Sigmoid colon (tissue), 4 donors: ENCODE measurements at regions not wholly inside any gene's neighbourhood (a gene's known extent, or its start where the extent isn't known, plus 50 kb on each side); places are given as distances from the start of the nearest gene placed in this dataset.

Source experiments
- CTCF ChIP-seq, 4 experiments: fragments of 450-650 bp in 3 of 4; fragments of 200-600 bp in 1 of 4; IDR thresholded peaks; one replicate each; pipeline ENCODE4 v1.5.1; 2016 to 2019; ENCODE audit warnings: antibody characterized with exemption in 4 of 4, mild to moderate bottlenecking in 3 of 4, moderate library complexity in 2 of 4
- EP300 ChIP-seq, 4 donors: sonication (generic); formaldehyde crosslinking; IDR thresholded peaks; one replicate each; pipeline ENCODE4 v1.6.1; 2017; ENCODE audit warnings: antibody characterized with exemption in 4 of 4
- POLR2A ChIP-seq, 2 donors: fragments of 450-650 bp; IDR thresholded peaks; one replicate each; pipeline ENCODE4 v1.6.1; 2016; ENCODE audit warnings: antibody characterized with exemption in 2 of 2, mild to moderate bottlenecking in 2 of 2, moderate library complexity in 2 of 2
- POLR2AphosphoS5 ChIP-seq, 4 donors: sonication (generic); formaldehyde crosslinking; IDR thresholded peaks; one replicate each; pipeline ENCODE4 v1.6.1; 2017; ENCODE audit warnings: antibody characterized with exemption in 4 of 4

GRCh38 chr9:106648799-106649198 is 214.2 kb upstream of the ZNF462 start:
- TF ChIP-seq POLR2AphosphoS5 (IDR thresholded peaks at IDR 0.05): no peak
- TF ChIP-seq EP300 (IDR thresholded peaks at IDR 0.05): no peak
- TF ChIP-seq CTCF (IDR thresholded peaks at IDR 0.05): peak in 2 of 4 experiments; percentile 5 to 15
- no peak for TF ChIP-seq POLR2A (IDR thresholded peaks at IDR 0.05)
